Lung (tissue), 11 donors: ENCODE measurements at regions not wholly inside any gene's neighbourhood (a gene's known extent, or its start where the extent isn't known, plus 50 kb on each side); places are given as distances from the start of the nearest gene placed in this dataset.

Source experiments
- ATAC-seq: fragments of 200-7000 bp; cut with Tn5 transposase; one replicate; pipeline ENCODE4 v1.9.1; 2020; ENCODE audit warnings: moderate number of reproducible peaks; ENCODE audit not compliant: insufficient read depth, low FRiP score
- DNase-seq, 3 donors: peaks; one replicate each; pipeline ENCODE4 v3.0.0-alpha.2; 2013 to 2017
- H3K27ac ChIP-seq, 2 donors: one replicate each; pipeline ENCODE4 v1.5.1; 2013; ENCODE audit warnings: mild to moderate bottlenecking in 2 of 2, moderate library complexity in 2 of 2, control low read depth in 1 of 2, inconsistent platforms in 1 of 2, low read depth in 1 of 2, low read length in 1 of 2
- H3K27me3 ChIP-seq, 3 donors: one replicate each; pipeline ENCODE4 v1.5.1; 2013; ENCODE audit warnings: low read length in 2 of 3; ENCODE audit not compliant: control insufficient read depth in 3 of 3, insufficient read depth in 3 of 3
- H3K36me3 ChIP-seq, 4 donors: one replicate each; pipeline ENCODE4 v1.5.1; 2013; ENCODE audit warnings: low read length in 4 of 4, mild to moderate bottlenecking in 1 of 4, moderate library complexity in 1 of 4; ENCODE audit not compliant: control insufficient read depth in 4 of 4, insufficient read depth in 4 of 4
- H3K4me1 ChIP-seq, 5 donors: one replicate each; pipeline ENCODE4 v1.5.1; 2013; ENCODE audit warnings: low read length in 5 of 5, mild to moderate bottlenecking in 2 of 5, moderate library complexity in 1 of 5; ENCODE audit not compliant: control insufficient read depth in 5 of 5, insufficient read depth in 5 of 5
- H3K4me3 ChIP-seq: one replicate; pipeline ENCODE4 v1.5.1; 2013; ENCODE audit warnings: mild to moderate bottlenecking, control low read depth, moderate library complexity
- H3K9ac ChIP-seq, 2 donors: one replicate each; pipeline ENCODE4 v1.5.1; 2013; ENCODE audit warnings: low read length in 2 of 2, control low read depth in 1 of 2; ENCODE audit not compliant: insufficient read depth in 1 of 2
- H3K9me3 ChIP-seq, 4 donors: one replicate each; pipeline ENCODE4 v1.5.1; 2013; ENCODE audit warnings: low read length in 3 of 4, mild to moderate bottlenecking in 1 of 4, moderate library complexity in 1 of 4; ENCODE audit not compliant: control insufficient read depth in 4 of 4, insufficient read depth in 3 of 4
- WGBS, 2 donors: extraction: QIAGEN DNeasy Blood & Tissue Kit; methylation state at CpG; one replicate each; pipeline ENCODE4 v1.1.7; 2013; 5-methylcytosine and 5-hydroxymethylcytosine counted together
- TF ChIP-seq, protein P1 (sequence below): IDR thresholded peaks from 2 replicates; pipeline ENCODE4 v1.5.1; 2012; ENCODE audit warnings: mild to moderate bottlenecking; ENCODE audit errors: control extremely low read depth, extremely low read depth
- donor health status: control.
- donor health status: control.
- donor health status: Bipolar disorder and iron deficiency.
- donor health status: healthy.
- donor health status: DM: yes; HTN: yes; CAD: no.

DNA sequence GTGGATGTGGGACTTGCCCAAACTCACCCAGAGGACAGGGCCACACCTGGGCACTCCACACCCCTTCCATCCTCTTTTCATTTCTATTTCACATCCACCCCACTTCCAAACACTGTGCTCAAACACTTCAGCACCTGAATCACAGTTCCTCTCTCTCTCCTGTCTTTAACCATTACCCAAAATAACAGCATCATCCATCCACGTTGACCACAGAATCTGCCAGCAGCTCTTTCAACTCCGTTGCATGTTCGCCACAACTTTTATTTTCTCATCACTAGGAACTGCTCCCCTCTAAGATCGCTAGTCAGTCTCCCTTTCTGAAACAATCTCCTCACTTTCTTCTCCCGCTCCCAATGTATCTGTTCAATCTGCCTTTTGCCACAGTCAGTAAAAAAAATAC is 121.6 kb upstream of the HNRNPA3 start:
- no peak for ATAC-seq
- DNase-seq: no peak
- H3K4me3 ChIP-seq: no peak overlapping the region
- H3K36me3 ChIP-seq: no peaks in the 10 kb centered on the region
- no peaks in the 10 kb centered on the region for H3K9me3 ChIP-seq
- H3K4me1 ChIP-seq: no peaks in the 10 kb centered on the region
- H3K9ac ChIP-seq: no peak overlapping the region
- H3K27ac ChIP-seq: no peak overlapping the region
- 67 to 74% methylated on average over 5 of the region's 5 CpGs for WGBS, 2 donors
- TF ChIP-seq, protein P1, sequence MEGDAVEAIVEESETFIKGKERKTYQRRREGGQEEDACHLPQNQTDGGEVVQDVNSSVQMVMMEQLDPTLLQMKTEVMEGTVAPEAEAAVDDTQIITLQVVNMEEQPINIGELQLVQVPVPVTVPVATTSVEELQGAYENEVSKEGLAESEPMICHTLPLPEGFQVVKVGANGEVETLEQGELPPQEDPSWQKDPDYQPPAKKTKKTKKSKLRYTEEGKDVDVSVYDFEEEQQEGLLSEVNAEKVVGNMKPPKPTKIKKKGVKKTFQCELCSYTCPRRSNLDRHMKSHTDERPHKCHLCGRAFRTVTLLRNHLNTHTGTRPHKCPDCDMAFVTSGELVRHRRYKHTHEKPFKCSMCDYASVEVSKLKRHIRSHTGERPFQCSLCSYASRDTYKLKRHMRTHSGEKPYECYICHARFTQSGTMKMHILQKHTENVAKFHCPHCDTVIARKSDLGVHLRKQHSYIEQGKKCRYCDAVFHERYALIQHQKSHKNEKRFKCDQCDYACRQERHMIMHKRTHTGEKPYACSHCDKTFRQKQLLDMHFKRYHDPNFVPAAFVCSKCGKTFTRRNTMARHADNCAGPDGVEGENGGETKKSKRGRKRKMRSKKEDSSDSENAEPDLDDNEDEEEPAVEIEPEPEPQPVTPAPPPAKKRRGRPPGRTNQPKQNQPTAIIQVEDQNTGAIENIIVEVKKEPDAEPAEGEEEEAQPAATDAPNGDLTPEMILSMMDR: no peak
- no peaks in the 10 kb centered on the region for H3K27me3 ChIP-seq

DNA sequence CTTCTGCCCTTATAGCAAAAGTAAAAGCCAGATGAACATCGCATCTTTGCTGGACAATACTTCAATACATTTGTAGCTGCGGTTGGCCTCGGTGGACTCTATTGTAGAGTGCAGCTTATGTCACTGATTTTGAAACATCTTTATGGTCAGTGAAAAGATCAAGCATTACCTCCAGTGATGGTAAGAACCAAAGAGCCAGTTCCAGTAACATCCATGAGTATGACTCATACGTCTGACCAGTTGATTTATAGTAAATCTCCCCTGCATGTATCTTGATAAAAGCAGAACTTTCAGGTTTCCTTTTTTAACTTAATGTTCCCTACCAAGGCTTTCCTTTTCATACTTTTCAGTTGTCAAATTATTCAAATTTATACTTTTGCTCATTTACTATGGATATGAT is 119.2 kb upstream of the HNRNPA3 start:
- Histone ChIP-seq H3K27ac (no peak overlapping the region), H3K9ac (no peak overlapping the region), H3K36me3 (no peaks in the 10 kb centered on the region), H3K4me3 (no peak overlapping the region), H3K27me3 (no peaks in the 10 kb centered on the region), H3K4me1 (no peaks in the 10 kb centered on the region), H3K9me3 (no peaks in the 10 kb centered on the region)
- 83 to 88% methylated on average over 4 of the region's 4 CpGs for WGBS, 2 donors
- DNase-seq: no peak
- TF ChIP-seq, protein P1: no peak
- no peak for ATAC-seq

DNA sequence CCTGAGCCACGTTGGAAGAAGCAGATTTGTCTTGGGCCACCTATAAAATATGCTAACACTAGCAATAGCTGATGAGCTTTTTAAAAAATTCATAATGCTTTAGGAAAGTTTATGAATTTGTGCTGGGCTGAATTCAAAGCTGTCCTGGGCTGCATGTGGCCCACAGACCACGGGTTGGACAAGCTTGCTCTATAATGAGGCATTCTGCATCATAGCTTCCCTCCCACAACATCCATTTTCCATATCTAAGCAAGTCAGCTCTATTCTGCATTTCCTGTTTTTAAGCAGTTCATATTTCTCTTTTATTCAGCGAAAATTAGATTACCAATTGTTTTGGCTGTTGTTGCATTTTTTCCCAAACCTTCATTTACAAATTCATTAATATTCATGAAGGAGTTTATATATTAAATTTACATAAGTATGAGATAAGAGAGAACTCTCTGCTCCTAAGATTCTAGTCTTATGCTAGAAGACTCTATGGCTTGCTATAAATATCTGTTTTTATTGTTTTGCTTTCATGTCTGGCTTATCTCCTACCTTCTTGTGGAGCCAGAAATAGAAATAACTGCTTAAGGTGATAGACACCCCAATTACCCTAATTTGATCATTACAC is 114.5 kb upstream of the HNRNPA3 start:
- no peak for DNase-seq
- Histone ChIP-seq H3K9me3 (no peaks in the 10 kb centered on the region), H3K36me3 (no peaks in the 10 kb centered on the region), H3K27me3 (no peaks in the 10 kb centered on the region), H3K4me3 (no peak overlapping the region), H3K9ac (no peak overlapping the region), H3K4me1 (no peaks in the 10 kb centered on the region), H3K27ac (no peak overlapping the region)
- TF ChIP-seq, protein P1: no peak
- WGBS, 2 donors: 46 to 51% methylated on average over 3 of the region's 3 CpGs
- ATAC-seq: no peak

DNA sequence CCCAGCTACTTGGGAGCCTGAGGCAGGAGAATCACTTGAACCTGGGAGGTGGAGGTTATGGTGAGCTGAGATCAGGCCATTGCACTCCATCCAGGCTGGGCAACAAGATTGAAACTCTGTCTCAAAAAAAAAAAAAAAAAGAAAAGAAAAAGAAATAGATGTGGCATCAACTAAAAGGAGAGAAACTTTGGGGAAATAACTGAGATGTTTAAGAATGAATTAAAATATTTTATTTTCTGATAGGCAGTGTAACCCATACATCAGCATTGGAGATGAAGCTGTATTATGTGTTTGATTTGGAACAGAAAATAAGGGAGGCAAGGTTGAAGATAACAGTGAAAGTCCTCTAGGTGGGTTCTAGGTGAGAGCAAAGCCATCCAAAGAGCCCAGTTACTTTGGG is 110.7 kb upstream of the HNRNPA3 start:
- no peaks in the 10 kb centered on the region for H3K27me3 ChIP-seq
- no peaks in the 10 kb centered on the region for H3K9me3 ChIP-seq
- TF ChIP-seq, protein P1: no peak
- no peaks in the 10 kb centered on the region for H3K36me3 ChIP-seq
- H3K27ac ChIP-seq: no peak overlapping the region
- ATAC-seq (no peak), DNase-seq (no peak)
- H3K4me1 ChIP-seq: no peaks in the 10 kb centered on the region
- no peak overlapping the region for H3K9ac ChIP-seq
- no peak overlapping the region for H3K4me3 ChIP-seq
